ENCODE measurements at regions not wholly inside any gene's neighbourhood (a gene's known extent, or its start where the extent isn't known, plus 50 kb on each side); places are given as distances from the start of the nearest gene placed in this dataset.

- TF ChIP-seq CTCF (IDR thresholded peaks at IDR 0.05): no peak
- no peak for TF ChIP-seq POLR2A (IDR thresholded peaks at IDR 0.05)
Measured at GRCh38 chr19:28228854-28229253, 984.1 kb downstream of the UQCRFS1 start.

Data from heart left ventricle (tissue), 13 donors.